H9 (cell line): ENCODE measurements at regions not wholly inside any gene's neighbourhood (a gene's known extent, or its start where the extent isn't known, plus 50 kb on each side); places are given as distances from the start of the nearest gene placed in this dataset.

ENCODE experiments used
- DNase-seq: peaks from one replicate; pipeline ENCODE4 v3.0.0-alpha.2; 2017
- H2AFZ ChIP-seq: one replicate; pipeline ENCODE4 v1.6.1; 2013; ENCODE audit warnings: mild to moderate bottlenecking, low read length, control low read depth, moderate library complexity
- H2AK5ac ChIP-seq: 2 replicates; pipeline ENCODE4 v1.6.1; 2013; ENCODE audit warnings: low read length, control low read depth, mixed read lengths; ENCODE audit not compliant: insufficient read length
- H2BK120ac ChIP-seq: one replicate; pipeline ENCODE4 v1.6.1; 2013; ENCODE audit warnings: low read depth, mild to moderate bottlenecking, low read length, control low read depth, inconsistent platforms; ENCODE audit not compliant: poor library complexity, severe bottlenecking
- H2BK12ac ChIP-seq: 2 replicates; pipeline ENCODE4 v1.6.1; 2013; ENCODE audit warnings: low read length, control low read depth, mixed read lengths, low read depth; ENCODE audit not compliant: insufficient read length
- H2BK15ac ChIP-seq: 2 replicates; pipeline ENCODE4 v1.6.1; 2013; ENCODE audit warnings: low read depth, low read length, control low read depth
- H2BK20ac ChIP-seq: one replicate; pipeline ENCODE4 v1.6.1; 2013; ENCODE audit warnings: low read depth, mild to moderate bottlenecking, low read length, control low read depth, inconsistent platforms; ENCODE audit not compliant: poor library complexity, severe bottlenecking
- H2BK5ac ChIP-seq: 2 replicates; pipeline ENCODE4 v1.6.1; 2013; ENCODE audit warnings: low read length, control low read depth, mixed read lengths; ENCODE audit not compliant: insufficient read length
- H3K14ac ChIP-seq: 2 replicates; pipeline ENCODE4 v1.6.1; 2013; ENCODE audit warnings: low read length, control low read depth; ENCODE audit not compliant: insufficient read depth
- H3K18ac ChIP-seq: 2 replicates; pipeline ENCODE4 v1.6.1; 2013; ENCODE audit warnings: low read depth, mild to moderate bottlenecking, mixed read lengths, low read length, control low read depth; ENCODE audit not compliant: insufficient read length
- H3K23ac ChIP-seq: 2 replicates; pipeline ENCODE4 v1.6.1; 2013; ENCODE audit warnings: low read length, control low read depth, mixed read lengths, low read depth; ENCODE audit not compliant: insufficient read length
- H3K23me2 ChIP-seq: 2 replicates; pipeline ENCODE4 v1.6.1; 2013; ENCODE audit warnings: low read depth, mild to moderate bottlenecking, mixed read lengths, low read length, control low read depth; ENCODE audit not compliant: insufficient read length, poor library complexity, severe bottlenecking
- H3K27ac ChIP-seq: 2 replicates; pipeline ENCODE4 v1.5.1; 2013; ENCODE audit warnings: low read length, control low read depth, mixed read lengths, low read depth; ENCODE audit not compliant: insufficient read length
- H3K27me3 ChIP-seq: 2 replicates; pipeline ENCODE4 v1.6.1; 2013; ENCODE audit warnings: low read length, control low read depth, inconsistent platforms; ENCODE audit not compliant: insufficient read depth
- H3K4ac ChIP-seq: 2 replicates; pipeline ENCODE4 v1.6.1; 2013; ENCODE audit warnings: low read depth, mild to moderate bottlenecking, control low read depth, inconsistent platforms, low read length, moderate library complexity
- H3K4me1 ChIP-seq: 2 replicates; pipeline ENCODE4 v1.6.1; 2013; ENCODE audit warnings: low read length, control low read depth, inconsistent platforms; ENCODE audit not compliant: insufficient read depth
- H3K4me2 ChIP-seq: 2 replicates; pipeline ENCODE4 v1.6.1; 2013; ENCODE audit warnings: low read length, control low read depth, mixed read lengths; ENCODE audit not compliant: insufficient read length, insufficient read depth
- H3K56ac ChIP-seq: 2 replicates; pipeline ENCODE4 v1.6.1; 2013; ENCODE audit warnings: low read depth, mild to moderate bottlenecking, mixed read lengths, low read length, control low read depth; ENCODE audit not compliant: insufficient read length
- H3K79me1 ChIP-seq: 2 replicates; pipeline ENCODE4 v1.6.1; 2013; ENCODE audit warnings: low read depth, mild to moderate bottlenecking, moderate library complexity, low read length, control low read depth, inconsistent platforms; ENCODE audit not compliant: insufficient read depth, poor library complexity, severe bottlenecking
- H3K79me2 ChIP-seq: 2 replicates; pipeline ENCODE4 v1.6.1; 2013; ENCODE audit warnings: low read length, control low read depth, inconsistent platforms; ENCODE audit not compliant: insufficient read depth
- H3K9ac ChIP-seq: 2 replicates; pipeline ENCODE4 v1.6.1; 2013; ENCODE audit warnings: low read length, control low read depth, mixed read lengths; ENCODE audit not compliant: insufficient read length; ENCODE audit errors: extremely low read depth
- H3K9me3 ChIP-seq: one replicate; pipeline ENCODE4 v1.6.1; 2013; ENCODE audit warnings: low read depth, low read length, inconsistent platforms; ENCODE audit not compliant: control insufficient read depth
- H3T11ph ChIP-seq: one replicate; pipeline ENCODE4 v1.6.1; 2013; ENCODE audit warnings: mild to moderate bottlenecking, low read length, control low read depth, inconsistent platforms
- H4K20me1 ChIP-seq: one replicate; pipeline ENCODE4 v1.6.1; 2013; ENCODE audit not compliant: control insufficient read depth, insufficient read length, insufficient read depth
- H4K5ac ChIP-seq: 2 replicates; pipeline ENCODE4 v1.6.1; 2013; ENCODE audit warnings: low read depth, mild to moderate bottlenecking, mixed read lengths, low read length, control low read depth; ENCODE audit not compliant: insufficient read length
- H4K8ac ChIP-seq: replicated peaks from 2 replicates; pipeline ENCODE4 v1.6.1; 2013; ENCODE audit warnings: low read length, control low read depth, mixed read lengths, low read depth; ENCODE audit not compliant: insufficient read length
- H4K91ac ChIP-seq: 2 replicates; pipeline ENCODE4 v1.6.1; 2013; ENCODE audit warnings: low read depth, mild to moderate bottlenecking, moderate library complexity, mixed read lengths, low read length, control low read depth; ENCODE audit not compliant: insufficient read length
- H3K27ac Mint-ChIP-seq, 3 experiments: 2 replicates in 2 of 3; 3 replicates in 1 of 3; pipeline ENCODE4 v1.8.0; 2020 to 2021; ENCODE audit warnings: mixed read lengths in 3 of 3, mild to moderate bottlenecking in 1 of 3, moderate library complexity in 1 of 3
- H3K27me3 Mint-ChIP-seq: 2 replicates; pipeline ENCODE4 v1.8.0; 2021; ENCODE audit warnings: low read depth, mild to moderate bottlenecking, moderate library complexity, mixed read lengths
- H3K36me3 Mint-ChIP-seq, 3 experiments: 2 replicates in 2 of 3; 3 replicates in 1 of 3; pipeline ENCODE4 v1.8.0; 2020 to 2021; ENCODE audit warnings: low read depth in 3 of 3, mixed read lengths in 3 of 3; ENCODE audit not compliant: insufficient read depth in 1 of 3
- H3K4me1 Mint-ChIP-seq, 2 experiments: 2 replicates each; pipeline ENCODE4 v1.8.0; 2020; ENCODE audit warnings: mixed read lengths in 2 of 2
- H3K4me3 Mint-ChIP-seq, 2 experiments: 2 replicates in 1 of 2; 3 replicates in 1 of 2; pipeline ENCODE4 v1.8.0; 2020 to 2021; ENCODE audit warnings: mild to moderate bottlenecking in 2 of 2, mixed read lengths in 2 of 2, moderate library complexity in 1 of 2
- H3K9me3 Mint-ChIP-seq, 2 experiments: 2 replicates in 1 of 2; 3 replicates in 1 of 2; pipeline ENCODE4 v1.8.0; 2020; ENCODE audit warnings: mild to moderate bottlenecking in 2 of 2, mixed read lengths in 2 of 2, moderate library complexity in 1 of 2
- WGBS: extraction: QIAGEN DNeasy Blood & Tissue Kit; methylation state at CpG from one replicate; pipeline ENCODE4 v1.1.7; 2013; ENCODE audit warnings: missing lambda C conversion rate, low lambda C conversion rate, mixed read lengths; ENCODE audit not compliant: insufficient read length; ENCODE audit errors: extremely low coverage; 5-methylcytosine and 5-hydroxymethylcytosine counted together
- TF ChIP-seq, protein P1 (sequence below): fragments of 200-600 bp; sonication (generic); conservative IDR thresholded peaks from 3 replicates; pipeline ENCODE4 v1.8.0; 2021; ENCODE audit warnings: antibody characterized with exemption, mild to moderate bottlenecking

DNA sequence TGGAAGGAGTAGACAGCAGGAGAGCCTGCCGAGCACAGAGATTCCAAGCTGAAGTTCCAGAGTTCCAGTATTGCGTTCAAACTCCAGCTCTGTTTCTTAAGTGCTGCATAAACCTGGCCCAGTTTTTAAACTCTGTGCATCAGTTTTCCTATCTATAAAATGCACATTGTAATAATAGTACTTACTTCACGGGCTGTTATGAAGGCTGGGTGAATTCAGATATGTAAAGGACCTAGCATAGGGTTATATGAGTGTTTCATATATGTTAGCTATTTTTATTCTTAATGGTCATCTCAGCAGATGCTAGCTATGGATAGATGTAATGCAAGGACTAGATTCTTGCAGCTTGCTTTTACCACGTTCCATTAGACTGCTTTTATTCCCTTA is 293.1 kb upstream of the SEMA3C start:
- Histone ChIP-seq H3T11ph (no peak overlapping the region), H3K9me3 (no peaks in the 10 kb centered on the region), H3K9ac (no peak overlapping the region), H3K56ac (no peak overlapping the region), H3K27ac (no peak overlapping the region), H2BK15ac (no peak overlapping the region), H2AK5ac (no peak overlapping the region), H3K18ac (no peak overlapping the region), H4K91ac (no peak overlapping the region), H2BK120ac (no peak overlapping the region), H4K8ac (no peak overlapping the region), H3K4me2 (no peak overlapping the region), H3K23me2 (no peaks in the 10 kb centered on the region), H2AFZ (no peak overlapping the region), H4K5ac (no peak overlapping the region), H3K79me1 (no peaks in the 10 kb centered on the region), H2BK5ac (no peak overlapping the region), H2BK12ac (no peak overlapping the region), H3K23ac (no peak overlapping the region), H3K14ac (no peak overlapping the region), H3K79me2 (no peaks in the 10 kb centered on the region), H4K20me1 (no peaks in the 10 kb centered on the region), H2BK20ac (no peak overlapping the region), H3K4me1 (no peaks in the 10 kb centered on the region), H3K4ac (no peak overlapping the region), H3K27me3 (no peaks in the 10 kb centered on the region)
- DNase-seq = no peak
- no peaks in the 10 kb centered on the region for H3K27me3 Mint-ChIP-seq
- no peaks in the 10 kb centered on the region for H3K36me3 Mint-ChIP-seq
- TF ChIP-seq, protein P1, sequence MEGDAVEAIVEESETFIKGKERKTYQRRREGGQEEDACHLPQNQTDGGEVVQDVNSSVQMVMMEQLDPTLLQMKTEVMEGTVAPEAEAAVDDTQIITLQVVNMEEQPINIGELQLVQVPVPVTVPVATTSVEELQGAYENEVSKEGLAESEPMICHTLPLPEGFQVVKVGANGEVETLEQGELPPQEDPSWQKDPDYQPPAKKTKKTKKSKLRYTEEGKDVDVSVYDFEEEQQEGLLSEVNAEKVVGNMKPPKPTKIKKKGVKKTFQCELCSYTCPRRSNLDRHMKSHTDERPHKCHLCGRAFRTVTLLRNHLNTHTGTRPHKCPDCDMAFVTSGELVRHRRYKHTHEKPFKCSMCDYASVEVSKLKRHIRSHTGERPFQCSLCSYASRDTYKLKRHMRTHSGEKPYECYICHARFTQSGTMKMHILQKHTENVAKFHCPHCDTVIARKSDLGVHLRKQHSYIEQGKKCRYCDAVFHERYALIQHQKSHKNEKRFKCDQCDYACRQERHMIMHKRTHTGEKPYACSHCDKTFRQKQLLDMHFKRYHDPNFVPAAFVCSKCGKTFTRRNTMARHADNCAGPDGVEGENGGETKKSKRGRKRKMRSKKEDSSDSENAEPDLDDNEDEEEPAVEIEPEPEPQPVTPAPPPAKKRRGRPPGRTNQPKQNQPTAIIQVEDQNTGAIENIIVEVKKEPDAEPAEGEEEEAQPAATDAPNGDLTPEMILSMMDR = no peak
- H3K4me1 Mint-ChIP-seq = no peaks in the 10 kb centered on the region
- no CpG with 5 or more reads among the region's 4 CpGs for WGBS
- H3K9me3 Mint-ChIP-seq = no peaks in the 10 kb centered on the region
- no peak overlapping the region for H3K27ac Mint-ChIP-seq
- no peak overlapping the region for H3K4me3 Mint-ChIP-seq
